Mammary epithelial cell (primary cell): ENCODE measurements at regions not wholly inside any gene's neighbourhood (a gene's known extent, or its start where the extent isn't known, plus 50 kb on each side); places are given as distances from the start of the nearest gene placed in this dataset.

Experiments
- EZH2 ChIP-seq: IDR thresholded peaks from 2 replicates; pipeline ENCODE4 v1.6.1; 2012; ENCODE audit warnings: low read length, inconsistent platforms, borderline replicate concordance
- TF ChIP-seq, protein P1 (sequence below), 2 donors: IDR thresholded peaks in 1 of 2; conservative IDR thresholded peaks in 1 of 2; 2 replicates each; pipeline ENCODE4 v1.5.1; 2011 to 2012; ENCODE audit warnings: inconsistent platforms in 2 of 2, low read length in 2 of 2, mild to moderate bottlenecking in 2 of 2, control low read depth in 1 of 2, low read depth in 1 of 2; ENCODE audit not compliant: insufficient read depth in 1 of 2; ENCODE audit errors: extremely low read depth in 1 of 2

DNA sequence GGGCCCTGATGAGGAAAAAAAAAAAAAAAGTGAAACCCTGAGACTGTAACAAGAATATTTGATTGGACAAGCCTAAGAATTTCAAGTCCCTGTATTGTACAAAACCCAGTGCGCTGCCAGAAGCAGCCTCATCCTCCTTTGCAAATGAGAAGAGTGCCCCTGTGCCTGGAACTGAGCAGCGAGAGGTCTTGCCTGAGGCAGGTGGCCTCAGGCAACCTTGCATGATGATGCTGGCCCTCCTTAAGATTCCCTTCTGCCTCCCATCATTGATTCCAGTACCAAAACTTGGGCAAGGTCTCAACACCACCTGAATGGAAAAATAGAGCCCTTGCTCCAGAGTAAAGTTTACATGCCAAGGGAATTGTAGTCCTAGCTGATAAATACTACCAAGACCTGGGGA, 129.6 kb upstream of the RAB4A start:
- TF ChIP-seq, protein P1, sequence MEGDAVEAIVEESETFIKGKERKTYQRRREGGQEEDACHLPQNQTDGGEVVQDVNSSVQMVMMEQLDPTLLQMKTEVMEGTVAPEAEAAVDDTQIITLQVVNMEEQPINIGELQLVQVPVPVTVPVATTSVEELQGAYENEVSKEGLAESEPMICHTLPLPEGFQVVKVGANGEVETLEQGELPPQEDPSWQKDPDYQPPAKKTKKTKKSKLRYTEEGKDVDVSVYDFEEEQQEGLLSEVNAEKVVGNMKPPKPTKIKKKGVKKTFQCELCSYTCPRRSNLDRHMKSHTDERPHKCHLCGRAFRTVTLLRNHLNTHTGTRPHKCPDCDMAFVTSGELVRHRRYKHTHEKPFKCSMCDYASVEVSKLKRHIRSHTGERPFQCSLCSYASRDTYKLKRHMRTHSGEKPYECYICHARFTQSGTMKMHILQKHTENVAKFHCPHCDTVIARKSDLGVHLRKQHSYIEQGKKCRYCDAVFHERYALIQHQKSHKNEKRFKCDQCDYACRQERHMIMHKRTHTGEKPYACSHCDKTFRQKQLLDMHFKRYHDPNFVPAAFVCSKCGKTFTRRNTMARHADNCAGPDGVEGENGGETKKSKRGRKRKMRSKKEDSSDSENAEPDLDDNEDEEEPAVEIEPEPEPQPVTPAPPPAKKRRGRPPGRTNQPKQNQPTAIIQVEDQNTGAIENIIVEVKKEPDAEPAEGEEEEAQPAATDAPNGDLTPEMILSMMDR (conservative IDR thresholded peaks at IDR 0.05 in 1 of 2, IDR thresholded peaks at IDR 0.05 in 1 of 2; ENCODE audit: extremely low read depth in 1 of 2, insufficient read depth in 1 of 2, low read depth in 1 of 2, low read length in 2 of 2) = no peak
- no peak for TF ChIP-seq EZH2
